Keratinocyte (primary cell): ENCODE measurements at regions not wholly inside any gene's neighbourhood (a gene's known extent, or its start where the extent isn't known, plus 50 kb on each side); places are given as distances from the start of the nearest gene placed in this dataset.

Experiments used
- DNase-seq: peaks from one replicate; pipeline ENCODE4 v3.0.0-alpha.2; 2011; ENCODE audit warnings: low read depth, missing footprints, low spot score
- FAIRE-seq: peaks from 2 replicates; lab custom pipeline; 2011; peaks lifted over from hg19 to GRCh38; lab: Jason Lieb, UNC
- H2AFZ ChIP-seq: 2 replicates; pipeline ENCODE4 v1.6.0; 2012; ENCODE audit warnings: low read length, control low read depth, inconsistent platforms; ENCODE audit not compliant: control insufficient read depth
- H3K27ac ChIP-seq: 2 replicates; pipeline ENCODE4 v1.5.1; 2011; ENCODE audit warnings: low read length; ENCODE audit not compliant: control insufficient read depth, insufficient read depth
- H3K27me3 ChIP-seq: 3 replicates; pipeline ENCODE4 v1.6.0; 2011; ENCODE audit warnings: low read length; ENCODE audit not compliant: control insufficient read depth, insufficient read depth; ENCODE audit errors: extremely low read depth
- H3K36me3 ChIP-seq, 2 experiments: 2 replicates in 1 of 2; 3 replicates in 1 of 2; pipeline ENCODE4 v1.5.1; 2011; ENCODE audit warnings: low read length in 2 of 2, mild to moderate bottlenecking in 1 of 2; ENCODE audit not compliant: control insufficient read depth in 2 of 2, insufficient read depth in 2 of 2; ENCODE audit errors: extremely low read depth in 1 of 2
- H3K4me1 ChIP-seq: 3 replicates; pipeline ENCODE4 v1.5.1; 2011; ENCODE audit warnings: low read length; ENCODE audit not compliant: control insufficient read depth, insufficient read depth; ENCODE audit errors: extremely low read depth
- H3K4me2 ChIP-seq: 3 replicates; pipeline ENCODE4 v1.6.0; 2011; ENCODE audit warnings: low read depth, low read length; ENCODE audit not compliant: control insufficient read depth, insufficient read depth; ENCODE audit errors: extremely low read depth
- H3K4me3 ChIP-seq, 3 experiments: fragments of 200-600 bp in 1 of 3; sonication (generic) in 1 of 3; 2 replicates in 2 of 3; 3 replicates in 1 of 3; pipeline ENCODE4 v1.5.1; 2011 to 2016; ENCODE audit warnings: low read length in 3 of 3, mild to moderate bottlenecking in 3 of 3, control low read depth in 2 of 3, inconsistent platforms in 1 of 3, low read depth in 1 of 3, mixed read lengths in 1 of 3, mixed run types in 1 of 3, moderate library complexity in 1 of 3; ENCODE audit not compliant: control insufficient read depth in 2 of 3, insufficient read depth in 2 of 3; ENCODE audit errors: extremely low read depth in 1 of 3
- H3K79me2 ChIP-seq: 2 replicates; pipeline ENCODE4 v1.6.0; 2012; ENCODE audit warnings: low read length; ENCODE audit not compliant: control insufficient read depth, insufficient read depth
- H3K9ac ChIP-seq: 3 replicates; pipeline ENCODE4 v1.6.0; 2011; ENCODE audit warnings: low read length; ENCODE audit not compliant: control insufficient read depth, insufficient read depth; ENCODE audit errors: extremely low read depth
- H3K9me1 ChIP-seq: 3 replicates; pipeline ENCODE4 v1.6.0; 2011; ENCODE audit warnings: low read length; ENCODE audit not compliant: control insufficient read depth, insufficient read depth; ENCODE audit errors: extremely low read depth
- H3K9me3 ChIP-seq: 2 replicates; pipeline ENCODE4 v1.5.1; 2012; ENCODE audit warnings: low read depth, low read length; ENCODE audit not compliant: control insufficient read depth
- H4K20me1 ChIP-seq: 3 replicates; pipeline ENCODE4 v1.6.0; 2011; ENCODE audit warnings: low read length; ENCODE audit not compliant: control insufficient read depth, insufficient read depth; ENCODE audit errors: extremely low read depth
- CTCF ChIP-seq, 3 experiments: IDR thresholded peaks in 1 of 3; conservative IDR thresholded peaks in 1 of 3; optimal IDR thresholded peaks in 1 of 3; 2 replicates in 2 of 3; 3 replicates in 1 of 3; pipeline versions ENCODE3 to v1.5.1; 2011; ENCODE audit warnings: low read length in 3 of 3, mild to moderate bottlenecking in 3 of 3, moderate library complexity in 2 of 3, control low read depth in 1 of 3, inconsistent platforms in 1 of 3; ENCODE audit not compliant: insufficient read depth in 2 of 3; ENCODE audit errors: extremely low read depth in 1 of 3
- EZH2 ChIP-seq: IDR thresholded peaks from one replicate; pipeline ENCODE4 v1.6.1; 2012; ENCODE audit warnings: inconsistent platforms, mild to moderate bottlenecking, low read length, moderate library complexity
- dilution Hi-C: fragments of 300-500 bp; cut with MboI; formaldehyde crosslinking; loops from one replicate; pipeline ENCODE4 v1.7.0; 2020; ENCODE audit warnings: low sequenced_read_pairs; ENCODE audit not compliant: extremely low pct_ligation_motif_present

GRCh38 chr6:168919470-168920179 is 334.0 kb downstream of the THBS2 start:
- no peak overlapping the region for H3K4me3 ChIP-seq
- no peaks in the 10 kb centered on the region for H3K36me3 ChIP-seq
- no peaks in the 10 kb centered on the region for H4K20me1 ChIP-seq
- H3K27ac ChIP-seq = no peak overlapping the region
- H3K79me2 ChIP-seq = no peaks in the 10 kb centered on the region
- TF ChIP-seq EZH2 = no peak
- no peak for TF ChIP-seq CTCF (optimal IDR thresholded peaks at IDR 0.05 in 1 of 3, IDR thresholded peaks at IDR 0.05 in 1 of 3, conservative IDR thresholded peaks at IDR 0.05 in 1 of 3; ENCODE audit: extremely low read depth in 1 of 3, insufficient read depth in 2 of 3, low read length in 3 of 3)
- H3K9ac ChIP-seq = no peak overlapping the region
- no peak overlapping the region for H2AFZ ChIP-seq
- H3K9me1 ChIP-seq = no peaks in the 10 kb centered on the region
- DNase-seq = no peak
- no peaks in the 10 kb centered on the region for H3K4me1 ChIP-seq
- peaks cover 5% of the 10 kb centered on the region for H3K27me3 ChIP-seq
- no peak overlapping the region for H3K4me2 ChIP-seq
- no peak for FAIRE-seq
- no peaks in the 10 kb centered on the region for H3K9me3 ChIP-seq
- dilution Hi-C loops = no loop called here

GRCh38 chr6:168916576-168917211 is 337.0 kb downstream of the THBS2 start:
- TF ChIP-seq CTCF (optimal IDR thresholded peaks at IDR 0.05 in 1 of 3, IDR thresholded peaks at IDR 0.05 in 1 of 3, conservative IDR thresholded peaks at IDR 0.05 in 1 of 3; ENCODE audit: extremely low read depth in 1 of 3, insufficient read depth in 2 of 3, low read length in 3 of 3) (no peak), EZH2 (no peak)
- Histone ChIP-seq H3K79me2 (no peaks in the 10 kb centered on the region), H3K4me3 (no peak overlapping the region), H3K4me2 (no peak overlapping the region), H3K9me3 (no peaks in the 10 kb centered on the region), H2AFZ (no peak overlapping the region), H3K27me3 (peaks cover 5% of the 10 kb centered on the region), H3K27ac (no peak overlapping the region), H3K36me3 (no peaks in the 10 kb centered on the region), H3K4me1 (no peaks in the 10 kb centered on the region), H3K9me1 (no peaks in the 10 kb centered on the region), H4K20me1 (no peaks in the 10 kb centered on the region), H3K9ac (no peak overlapping the region)
- no peak for FAIRE-seq
- DNase-seq = no peak
- dilution Hi-C loops = no loop called here
